Testis (tissue), 2 donors: ENCODE measurements at regions not wholly inside any gene's neighbourhood (a gene's known extent, or its start where the extent isn't known, plus 50 kb on each side); places are given as distances from the start of the nearest gene placed in this dataset.
"Not testable (repeated sequence)": the region's sequence is repeated elsewhere in the genome, so short reads cannot be mapped to it uniquely, and the experiment has no call there.

ENCODE experiments used
- DNase-seq: peaks from one replicate; pipeline ENCODE4 v3.0.0-alpha.2; 2019
- H3K27ac ChIP-seq, 2 donors: fragments of 200-600 bp; sonication (generic); one replicate each; pipeline ENCODE4 v1.5.1; 2019
- H3K27me3 ChIP-seq: fragments of 200-600 bp; sonication (generic); one replicate; pipeline ENCODE4 v1.5.1; 2019
- H3K36me3 ChIP-seq: fragments of 200-600 bp; sonication (generic); one replicate; pipeline ENCODE4 v1.5.1; 2017; ENCODE audit warnings: low read depth; ENCODE audit errors: missing control alignments
- H3K4me1 ChIP-seq: fragments of 200-600 bp; sonication (generic); one replicate; pipeline ENCODE4 v1.5.1; 2019
- H3K4me3 ChIP-seq, 2 donors: fragments of 200-600 bp; sonication (generic); one replicate each; pipeline ENCODE4 v1.5.1; 2017 to 2019
- H3K9me3 ChIP-seq: fragments of 200-600 bp; sonication (generic); one replicate; pipeline ENCODE4 v1.5.1; 2017
- POLR2A ChIP-seq: fragments of 450-650 bp; IDR thresholded peaks from one replicate; pipeline ENCODE4 v1.6.1; 2017; ENCODE audit warnings: antibody characterized with exemption, mild to moderate bottlenecking, moderate library complexity
- WGBS, 2 donors: methylation state at CpG; one replicate each; pipeline ENCODE4 v1.1.5; 2018; 5-methylcytosine and 5-hydroxymethylcytosine counted together
- intact Hi-C: fragments of 100-400 bp; cut with DNase I; formaldehyde crosslinking; loops from one replicate; pipeline ENCODE4 v1.15.1; 2023; ENCODE audit warnings: low total_unique reads
- TF ChIP-seq, protein P1 (sequence below), 3 experiments: fragments of 450-650 bp in 2 of 3; fragments of 200-600 bp in 1 of 3; sonication (generic) in 1 of 3; IDR thresholded peaks; one replicate each; pipeline ENCODE4 v1.5.1; 2016 to 2019; ENCODE audit warnings: antibody characterized with exemption in 3 of 3, mild to moderate bottlenecking in 2 of 3, moderate library complexity in 1 of 3

DNA sequence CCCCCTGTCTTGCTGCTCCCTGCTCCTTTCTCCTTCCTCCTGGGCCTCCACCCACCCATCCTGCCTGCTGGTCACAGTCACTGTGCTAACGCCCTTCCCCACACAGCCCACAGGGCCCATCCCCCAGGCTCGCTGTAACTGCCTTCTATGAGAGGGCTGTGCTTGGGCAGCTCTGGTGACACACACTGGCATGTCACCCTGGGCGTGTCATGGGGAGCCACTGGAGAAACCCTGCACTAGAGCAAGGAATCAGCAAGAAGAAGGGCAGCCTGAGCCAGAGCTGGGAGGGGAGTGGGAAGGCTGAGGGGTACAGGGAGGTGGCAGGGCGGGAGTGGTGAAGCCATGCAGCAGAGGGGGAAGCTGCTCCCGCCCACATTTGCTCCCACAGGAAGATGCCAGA lies 128.4 kb upstream of the FOXD4L5 start:
- H3K27me3 ChIP-seq, DNase-seq, H3K9me3 ChIP-seq, H3K4me1 ChIP-seq, H3K36me3 ChIP-seq, intact Hi-C loops, H3K27ac ChIP-seq, H3K4me3 ChIP-seq: not testable (repeated sequence)
- 75 to 79% methylated on average over 5 of the region's 5 CpGs for WGBS, 2 donors

DNA sequence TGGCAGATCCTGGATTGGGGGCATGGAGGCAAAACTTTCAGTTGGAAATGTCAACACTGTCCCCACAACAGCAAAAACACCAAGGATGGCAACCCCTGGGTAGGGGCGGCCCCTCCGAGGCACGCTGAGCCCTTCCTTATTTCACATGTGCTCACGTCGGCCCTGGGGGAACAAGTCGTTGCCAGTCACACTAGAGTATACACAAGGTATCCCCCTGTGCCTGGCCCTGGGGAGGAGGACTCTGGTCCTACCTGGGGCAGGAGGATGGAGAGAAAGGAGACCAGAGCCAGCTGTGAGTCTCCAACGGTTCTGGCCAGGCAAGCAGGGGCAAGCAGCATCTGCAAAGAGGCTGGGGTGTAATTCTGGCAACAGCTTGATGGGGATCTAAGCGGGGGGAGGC lies 126.9 kb upstream of the FOXD4L5 start:
- Histone ChIP-seq H3K4me3 (no peak overlapping the region), H3K36me3 (no peaks in the 10 kb centered on the region), H3K27me3 (no peaks in the 10 kb centered on the region), H3K9me3 (no peaks in the 10 kb centered on the region), H3K27ac (no peak overlapping the region), H3K4me1 (no peaks in the 10 kb centered on the region)
- TF ChIP-seq, protein P1, sequence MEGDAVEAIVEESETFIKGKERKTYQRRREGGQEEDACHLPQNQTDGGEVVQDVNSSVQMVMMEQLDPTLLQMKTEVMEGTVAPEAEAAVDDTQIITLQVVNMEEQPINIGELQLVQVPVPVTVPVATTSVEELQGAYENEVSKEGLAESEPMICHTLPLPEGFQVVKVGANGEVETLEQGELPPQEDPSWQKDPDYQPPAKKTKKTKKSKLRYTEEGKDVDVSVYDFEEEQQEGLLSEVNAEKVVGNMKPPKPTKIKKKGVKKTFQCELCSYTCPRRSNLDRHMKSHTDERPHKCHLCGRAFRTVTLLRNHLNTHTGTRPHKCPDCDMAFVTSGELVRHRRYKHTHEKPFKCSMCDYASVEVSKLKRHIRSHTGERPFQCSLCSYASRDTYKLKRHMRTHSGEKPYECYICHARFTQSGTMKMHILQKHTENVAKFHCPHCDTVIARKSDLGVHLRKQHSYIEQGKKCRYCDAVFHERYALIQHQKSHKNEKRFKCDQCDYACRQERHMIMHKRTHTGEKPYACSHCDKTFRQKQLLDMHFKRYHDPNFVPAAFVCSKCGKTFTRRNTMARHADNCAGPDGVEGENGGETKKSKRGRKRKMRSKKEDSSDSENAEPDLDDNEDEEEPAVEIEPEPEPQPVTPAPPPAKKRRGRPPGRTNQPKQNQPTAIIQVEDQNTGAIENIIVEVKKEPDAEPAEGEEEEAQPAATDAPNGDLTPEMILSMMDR (IDR thresholded peaks at IDR 0.05), result no peak
- TF ChIP-seq POLR2A, result no peak
- intact Hi-C loops, result no loop called here
- no peak for DNase-seq
- 79 to 90% methylated on average over 7 to 8 of the region's 8 CpGs for WGBS, 2 donors

DNA sequence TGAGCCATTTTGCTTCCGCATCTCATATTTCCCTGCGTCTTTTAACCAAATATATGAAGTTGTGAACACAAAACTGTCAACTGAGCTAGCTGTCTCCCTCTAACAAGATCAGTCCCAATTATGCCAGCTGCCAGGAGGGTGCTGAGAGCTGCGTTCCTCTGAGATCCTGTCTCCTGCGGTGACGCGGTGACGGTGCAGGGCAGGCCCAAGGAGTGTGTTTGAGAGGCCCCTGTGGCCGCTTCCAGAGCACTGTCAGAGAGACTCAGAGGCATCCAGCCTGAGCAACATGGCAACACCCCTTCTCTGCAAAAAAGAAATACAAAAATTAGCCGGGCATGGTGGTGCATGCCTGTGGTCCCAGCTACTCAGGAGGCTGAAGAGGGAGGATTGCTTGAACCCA lies 126.3 kb upstream of the FOXD4L5 start:
- WGBS, 2 donors, result 90 to 93% methylated on average over 9 of the region's 9 CpGs
- intact Hi-C loops, result no loop called here
- H3K4me3 ChIP-seq, result no peak overlapping the region

DNA sequence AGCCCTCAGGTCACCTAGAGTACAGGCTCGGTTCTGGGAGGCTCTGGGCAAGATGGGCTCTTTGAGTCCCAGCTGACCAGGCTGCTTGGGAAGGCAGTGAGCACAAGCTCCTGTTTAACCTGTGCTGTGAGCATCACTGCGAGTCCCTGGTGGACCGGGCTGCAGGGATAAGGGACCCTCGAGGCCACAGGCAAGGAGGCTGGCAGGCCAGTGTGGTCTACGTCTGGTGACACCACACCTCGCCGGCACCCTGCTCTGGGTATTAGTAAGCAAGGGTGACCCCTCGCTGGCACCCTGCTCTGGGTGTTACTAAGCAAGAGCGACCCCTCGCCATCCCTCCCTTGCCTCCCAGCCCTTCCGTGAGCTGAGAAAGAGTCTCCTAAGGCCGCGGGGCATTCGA lies 125.9 kb upstream of the FOXD4L5 start:
- 76 to 82% methylated on average over 13 to 14 of the region's 14 CpGs for WGBS, 2 donors
- H3K4me1 ChIP-seq, result no peaks in the 10 kb centered on the region

More for the DNA sequence above, 126.3 kb upstream of the FOXD4L5 start:
- H3K4me1 ChIP-seq, result no peaks in the 10 kb centered on the region
- no peaks in the 10 kb centered on the region for H3K27me3 ChIP-seq
- H3K36me3 ChIP-seq, result no peaks in the 10 kb centered on the region
- H3K9me3 ChIP-seq, result no peaks in the 10 kb centered on the region
- no peak for DNase-seq
- TF ChIP-seq, protein P1 (IDR thresholded peaks at IDR 0.05), result no peak
- TF ChIP-seq POLR2A, result no peak
- H3K27ac ChIP-seq, result no peak overlapping the region

DNA sequence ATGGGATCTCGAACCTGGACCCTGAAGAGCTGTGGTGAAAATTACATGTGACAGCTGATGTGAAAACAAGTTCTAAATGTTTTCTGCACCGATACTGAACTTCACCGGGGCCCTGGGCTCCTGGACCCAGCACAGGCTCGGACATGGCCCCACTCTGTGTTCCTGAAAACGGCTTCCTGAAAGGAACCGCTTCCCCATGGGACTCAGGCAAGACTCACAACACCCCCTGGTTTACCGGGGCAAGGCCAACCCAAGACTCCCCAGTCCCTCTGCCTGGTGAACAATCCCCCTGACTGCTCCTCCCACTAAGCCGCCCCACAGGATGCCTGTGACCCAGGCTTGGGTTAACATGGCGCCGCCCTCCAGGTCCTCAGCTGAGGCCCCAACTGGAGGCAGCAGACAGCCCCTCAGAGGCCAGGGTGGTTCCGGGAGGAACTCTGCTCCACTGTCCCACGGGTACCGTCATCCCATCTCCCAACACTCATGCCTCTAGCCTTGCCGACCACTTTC lies 124.5 kb upstream of the FOXD4L5 start:
- H3K4me1 ChIP-seq, result no peaks in the 10 kb centered on the region
- 75 to 84% methylated on average over 6 to 14 of the region's 14 CpGs for WGBS, 2 donors
- intact Hi-C loops, result no loop called here
- H3K9me3 ChIP-seq, result no peaks in the 10 kb centered on the region
- no peak overlapping the region for H3K27ac ChIP-seq
- TF ChIP-seq POLR2A, result no peak
- TF ChIP-seq, protein P1 (IDR thresholded peaks at IDR 0.05), result no peak
- no peak for DNase-seq
- H3K4me3 ChIP-seq, result no peak overlapping the region
- no peaks in the 10 kb centered on the region for H3K27me3 ChIP-seq
- no peaks in the 10 kb centered on the region for H3K36me3 ChIP-seq

More for the DNA sequence above, 125.9 kb upstream of the FOXD4L5 start:
- intact Hi-C loops, result no loop called here
- Histone ChIP-seq H3K27ac (no peak overlapping the region), H3K36me3 (no peaks in the 10 kb centered on the region), H3K9me3 (no peaks in the 10 kb centered on the region), H3K27me3 (no peaks in the 10 kb centered on the region), H3K4me3 (no peak overlapping the region)
- DNase-seq, result no peak
- no peak for TF ChIP-seq POLR2A
- TF ChIP-seq, protein P1 (IDR thresholded peaks at IDR 0.05), result no peak

DNA sequence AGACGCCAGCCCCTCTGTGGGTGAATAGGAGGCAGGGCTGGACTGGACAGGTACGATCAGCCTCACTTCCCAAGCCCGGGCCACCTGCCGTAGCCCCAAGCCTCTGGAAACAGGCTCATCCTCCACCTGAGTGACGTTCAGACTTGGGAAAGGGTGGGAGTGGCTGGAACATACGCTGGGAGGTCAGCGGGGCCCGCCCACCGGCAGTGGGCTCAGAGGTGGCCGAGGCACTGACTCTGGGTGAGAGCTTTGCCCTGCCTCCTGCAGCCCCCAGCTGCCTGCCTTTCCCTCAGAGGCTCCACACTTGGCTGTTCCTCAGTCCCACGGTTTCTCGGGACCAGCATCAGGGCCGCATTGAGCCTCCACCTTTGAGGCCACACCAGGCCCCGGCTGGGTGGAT lies 123.8 kb upstream of the FOXD4L5 start:
- H3K36me3 ChIP-seq, H3K4me3 ChIP-seq, H3K4me1 ChIP-seq, H3K27me3 ChIP-seq, DNase-seq, H3K27ac ChIP-seq, H3K9me3 ChIP-seq, intact Hi-C loops: not testable (repeated sequence)
- WGBS, 2 donors, result 58 to 88% methylated on average over 3 to 14 of the region's 14 CpGs

DNA sequence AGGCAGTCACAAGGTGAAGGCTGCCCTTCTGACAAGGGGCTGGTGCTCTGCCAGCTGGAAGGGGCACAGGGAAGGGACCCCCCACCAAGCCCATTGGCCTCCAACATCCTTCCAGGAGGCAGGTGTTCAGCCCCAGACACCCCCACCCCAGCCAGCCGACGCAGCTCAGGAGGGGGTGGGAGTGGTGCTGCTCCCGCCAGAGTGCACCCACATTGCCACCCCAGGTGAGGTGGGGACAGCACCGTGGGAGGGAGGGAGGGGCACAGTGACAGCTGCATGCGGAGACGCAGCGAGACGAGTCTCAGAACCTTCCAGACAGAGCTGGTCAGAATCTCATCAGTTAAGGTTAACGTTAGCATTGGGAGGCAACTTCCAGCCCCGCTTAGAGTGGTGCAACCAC lies 121.6 kb upstream of the FOXD4L5 start:
- H3K4me1 ChIP-seq, H3K9me3 ChIP-seq, H3K4me3 ChIP-seq, H3K27ac ChIP-seq, H3K27me3 ChIP-seq, intact Hi-C loops, DNase-seq, H3K36me3 ChIP-seq: not testable (repeated sequence)
- 80 to 89% methylated on average over 1 to 8 of the region's 10 CpGs for WGBS, 2 donors

DNA sequence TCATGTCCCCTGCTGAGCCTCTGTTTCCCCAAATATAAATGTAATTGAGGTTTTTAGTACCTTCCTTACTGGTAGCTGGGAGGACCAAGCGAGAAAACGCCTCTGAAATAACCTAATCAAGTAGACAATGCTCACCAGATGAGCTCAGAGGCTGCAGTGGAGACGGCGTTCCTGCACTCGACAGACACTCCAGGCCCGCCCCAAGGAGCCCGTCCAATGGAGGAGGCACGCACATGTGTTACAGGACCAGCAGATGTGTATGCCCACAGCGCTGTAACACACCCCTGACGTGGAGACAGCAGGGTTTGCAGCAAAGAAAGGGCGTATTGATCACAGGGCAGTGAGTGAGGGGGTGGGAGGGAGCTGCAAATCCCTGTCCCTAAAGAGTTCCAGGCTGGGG lies 120.8 kb upstream of the FOXD4L5 start:
- H3K9me3 ChIP-seq, H3K27me3 ChIP-seq, intact Hi-C loops, H3K4me3 ChIP-seq, DNase-seq, H3K36me3 ChIP-seq, H3K27ac ChIP-seq, H3K4me1 ChIP-seq: not testable (repeated sequence)
- 83 to 92% methylated on average over 11 of the region's 11 CpGs for WGBS, 2 donors
